Adrenal gland (tissue), 5 donors: ENCODE measurements at regions not wholly inside any gene's neighbourhood (a gene's known extent, or its start where the extent isn't known, plus 50 kb on each side); places are given as distances from the start of the nearest gene placed in this dataset.

Experiments used
- POLR2A ChIP-seq, 2 donors: fragments of 450-650 bp; IDR thresholded peaks; one replicate each; pipeline ENCODE4 v1.6.1; 2017; ENCODE audit warnings: antibody characterized with exemption in 2 of 2, mild to moderate bottlenecking in 2 of 2, moderate library complexity in 1 of 2
- TF ChIP-seq, protein P1 (sequence below), 6 experiments: fragments of 450-650 bp in 4 of 6; fragments of 200-600 bp in 2 of 6; sonication (generic) in 1 of 6; IDR thresholded peaks; 1 replicate in 5 of 6; 2 replicates in 1 of 6; pipeline versions ENCODE4 v1.5.1 to v1.8.0; 2016 to 2021; ENCODE audit warnings: antibody characterized with exemption in 6 of 6, mild to moderate bottlenecking in 2 of 6, moderate library complexity in 1 of 6
- donor health status: DM: no; HTN: no; CAD: no.

DNA sequence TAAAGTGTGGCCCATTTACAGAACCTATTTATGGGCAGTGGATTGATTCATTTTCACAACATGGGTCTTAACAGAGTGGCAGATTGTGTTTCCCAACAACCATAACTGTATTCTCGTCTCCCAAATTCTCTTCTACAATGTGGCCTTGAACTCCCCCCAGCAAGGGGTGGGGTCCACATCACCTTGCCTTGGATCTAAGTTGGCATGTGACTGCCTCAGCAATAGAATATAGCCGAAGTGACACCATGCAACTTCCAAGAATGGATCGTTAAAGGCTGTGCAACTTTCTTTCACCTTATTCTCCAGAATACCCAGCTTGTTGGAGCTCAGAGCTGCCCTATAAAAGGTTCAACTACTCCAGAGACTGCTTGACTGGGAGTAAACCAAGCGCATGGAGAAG is 72.0 kb upstream of the CDH5 start:
- TF ChIP-seq, protein P1, sequence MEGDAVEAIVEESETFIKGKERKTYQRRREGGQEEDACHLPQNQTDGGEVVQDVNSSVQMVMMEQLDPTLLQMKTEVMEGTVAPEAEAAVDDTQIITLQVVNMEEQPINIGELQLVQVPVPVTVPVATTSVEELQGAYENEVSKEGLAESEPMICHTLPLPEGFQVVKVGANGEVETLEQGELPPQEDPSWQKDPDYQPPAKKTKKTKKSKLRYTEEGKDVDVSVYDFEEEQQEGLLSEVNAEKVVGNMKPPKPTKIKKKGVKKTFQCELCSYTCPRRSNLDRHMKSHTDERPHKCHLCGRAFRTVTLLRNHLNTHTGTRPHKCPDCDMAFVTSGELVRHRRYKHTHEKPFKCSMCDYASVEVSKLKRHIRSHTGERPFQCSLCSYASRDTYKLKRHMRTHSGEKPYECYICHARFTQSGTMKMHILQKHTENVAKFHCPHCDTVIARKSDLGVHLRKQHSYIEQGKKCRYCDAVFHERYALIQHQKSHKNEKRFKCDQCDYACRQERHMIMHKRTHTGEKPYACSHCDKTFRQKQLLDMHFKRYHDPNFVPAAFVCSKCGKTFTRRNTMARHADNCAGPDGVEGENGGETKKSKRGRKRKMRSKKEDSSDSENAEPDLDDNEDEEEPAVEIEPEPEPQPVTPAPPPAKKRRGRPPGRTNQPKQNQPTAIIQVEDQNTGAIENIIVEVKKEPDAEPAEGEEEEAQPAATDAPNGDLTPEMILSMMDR (IDR thresholded peaks at IDR 0.05), result no peak
- TF ChIP-seq POLR2A (IDR thresholded peaks at IDR 0.05), result no peak
